CD4-positive, alpha-beta T cell treated with Interleukin-15 for 1 hour (primary cell): ENCODE measurements at regions not wholly inside any gene's neighbourhood (a gene's known extent, or its start where the extent isn't known, plus 50 kb on each side); places are given as distances from the start of the nearest gene placed in this dataset.

ENCODE experiments used
- DNase-seq: peaks from one replicate; pipeline ENCODE4 v3.0.0-alpha.2; 2020

GRCh38 chr6:62669831-62670230 is 383.8 kb upstream of the KHDRBS2 start:
- DNase-seq = no peak

DNA sequence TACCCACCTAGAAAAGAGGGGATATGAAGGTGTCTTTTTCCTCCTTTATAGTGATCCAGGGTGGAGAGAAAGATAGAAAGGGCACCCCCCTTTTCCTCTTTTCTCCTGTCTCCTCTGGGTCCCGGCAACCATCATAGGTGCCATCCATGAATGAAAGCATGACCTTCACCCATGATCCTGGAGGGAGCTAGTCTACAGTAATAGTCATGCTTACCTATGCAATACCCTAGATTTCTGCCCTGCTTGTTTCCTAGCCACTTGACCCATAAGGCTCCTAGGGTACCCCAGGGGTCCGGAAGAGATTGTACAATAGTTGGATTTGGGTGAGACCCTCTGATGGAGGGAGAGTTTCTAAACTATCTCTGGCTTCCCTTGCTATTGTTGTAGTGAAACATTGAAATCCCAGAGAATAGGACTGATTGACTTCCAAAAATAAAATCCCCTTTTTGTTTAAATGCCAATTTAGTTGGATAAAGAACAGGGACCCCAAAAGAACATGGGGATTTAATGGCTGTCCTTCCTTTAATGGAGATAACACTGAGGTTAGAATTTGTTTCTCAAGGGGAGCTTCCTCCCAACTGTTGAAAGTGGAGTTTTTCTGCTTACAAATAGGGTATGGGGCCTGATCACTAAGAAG is 366.8 kb upstream of the KHDRBS2 start:
- no peak for DNase-seq

GRCh38 chr6:62645274-62645673 is 359.2 kb upstream of the KHDRBS2 start:
- no peak for DNase-seq

DNA sequence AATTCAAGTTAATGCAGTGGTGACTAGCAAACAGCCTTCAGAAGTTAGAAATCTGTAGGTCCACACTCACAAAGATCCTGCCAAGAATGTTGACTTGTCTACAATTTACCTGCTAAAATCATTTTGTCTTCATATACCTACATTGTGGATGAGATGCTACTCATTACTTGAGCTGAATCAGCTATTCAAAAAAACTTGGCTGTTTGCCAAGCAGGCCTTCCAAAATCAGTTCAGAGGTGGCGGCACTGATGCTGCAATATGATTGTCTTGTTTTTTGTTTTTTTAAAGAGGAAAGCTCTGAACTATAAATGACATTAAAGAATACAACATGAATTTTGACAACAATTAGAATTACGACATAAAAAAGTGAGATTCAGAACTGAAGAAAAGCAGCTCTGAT is 354.7 kb upstream of the KHDRBS2 start:
- DNase-seq = no peak

- DNase-seq = no peak
Measured at GRCh38 chr6:62626661-62627060, 340.6 kb upstream of the KHDRBS2 start.

DNA sequence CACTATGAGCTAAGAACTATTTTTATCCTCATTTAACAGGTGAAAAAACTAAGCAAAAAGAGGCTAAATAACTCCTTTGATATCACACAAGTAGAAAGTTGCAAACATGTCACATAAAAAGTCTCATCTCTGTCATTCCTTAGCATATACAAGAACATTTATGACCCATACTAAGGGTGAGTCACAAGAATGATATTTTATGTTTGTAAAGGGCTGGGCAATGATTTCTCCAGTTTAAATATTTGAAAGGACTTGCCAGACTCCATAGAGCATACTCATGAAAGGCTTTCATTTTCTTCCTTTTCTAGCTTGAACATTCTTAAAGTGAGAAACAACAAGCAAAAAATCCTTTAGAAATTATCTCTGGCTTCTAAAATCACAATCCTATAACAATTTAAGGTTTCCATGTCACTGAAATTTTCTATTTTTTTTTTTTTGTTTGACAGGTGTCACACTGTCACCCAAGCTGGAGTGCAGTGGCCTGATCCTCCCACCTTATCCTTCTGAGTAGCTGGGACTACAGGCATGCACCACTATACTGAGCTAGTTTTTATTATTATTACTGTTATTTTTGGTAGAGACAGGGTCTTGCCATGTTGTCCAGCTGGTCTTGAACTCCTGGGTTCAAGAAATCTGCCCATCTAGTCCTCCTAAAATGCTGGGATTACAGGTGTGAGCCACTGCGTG is 338.0 kb upstream of the KHDRBS2 start:
- DNase-seq = no peak

GRCh38 chr6:62615366-62616015 is 329.5 kb upstream of the KHDRBS2 start:
- no peak for DNase-seq

- DNase-seq = no peak
Measured at GRCh38 chr6:62614442-62614841, 328.4 kb upstream of the KHDRBS2 start.

GRCh38 chr6:62613928-62614327 is 327.9 kb upstream of the KHDRBS2 start:
- DNase-seq = no peak

GRCh38 chr6:62612471-62612870 is 326.4 kb upstream of the KHDRBS2 start:
- DNase-seq = no peak

DNA sequence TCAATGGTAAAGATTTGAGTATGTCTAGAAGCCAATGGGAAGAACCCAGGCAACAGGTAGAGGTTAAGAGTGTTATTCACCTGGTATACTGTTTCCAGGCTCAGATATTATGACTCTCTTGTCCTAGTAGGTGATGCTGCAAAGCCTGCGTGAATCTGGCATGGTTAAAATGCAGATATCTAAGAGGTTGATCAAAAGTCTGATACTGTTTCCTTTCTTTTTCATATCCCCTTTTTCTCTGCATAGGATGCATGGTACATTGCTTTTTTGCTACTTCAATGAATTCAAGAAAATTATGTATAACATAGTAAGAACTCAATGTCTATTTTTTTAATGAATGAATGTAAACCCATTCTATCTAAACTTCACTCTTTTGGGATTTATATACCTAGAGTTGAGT is 284.3 kb upstream of the KHDRBS2 start:
- no peak for DNase-seq

GRCh38 chr6:62541502-62541901 is 255.5 kb upstream of the KHDRBS2 start:
- DNase-seq = no peak

DNA sequence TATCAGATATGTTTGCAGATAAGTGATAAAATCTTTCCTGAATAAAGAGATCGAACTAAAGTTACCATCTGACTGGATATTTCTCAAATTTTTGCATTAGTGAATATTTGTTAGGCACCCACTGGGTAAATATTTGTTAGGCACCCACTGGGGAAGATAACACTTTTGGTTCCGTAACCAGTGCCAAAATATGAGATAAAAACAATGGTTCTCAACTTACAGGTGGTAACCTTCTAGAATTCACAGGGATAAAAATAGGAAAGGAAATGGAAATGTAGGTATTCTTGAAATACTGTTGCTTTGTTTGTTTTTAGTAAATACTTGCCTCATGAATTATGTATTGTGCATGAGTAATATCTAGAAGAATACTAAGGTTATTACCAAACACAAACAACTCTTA is 245.0 kb upstream of the KHDRBS2 start:
- DNase-seq = no peak

DNA sequence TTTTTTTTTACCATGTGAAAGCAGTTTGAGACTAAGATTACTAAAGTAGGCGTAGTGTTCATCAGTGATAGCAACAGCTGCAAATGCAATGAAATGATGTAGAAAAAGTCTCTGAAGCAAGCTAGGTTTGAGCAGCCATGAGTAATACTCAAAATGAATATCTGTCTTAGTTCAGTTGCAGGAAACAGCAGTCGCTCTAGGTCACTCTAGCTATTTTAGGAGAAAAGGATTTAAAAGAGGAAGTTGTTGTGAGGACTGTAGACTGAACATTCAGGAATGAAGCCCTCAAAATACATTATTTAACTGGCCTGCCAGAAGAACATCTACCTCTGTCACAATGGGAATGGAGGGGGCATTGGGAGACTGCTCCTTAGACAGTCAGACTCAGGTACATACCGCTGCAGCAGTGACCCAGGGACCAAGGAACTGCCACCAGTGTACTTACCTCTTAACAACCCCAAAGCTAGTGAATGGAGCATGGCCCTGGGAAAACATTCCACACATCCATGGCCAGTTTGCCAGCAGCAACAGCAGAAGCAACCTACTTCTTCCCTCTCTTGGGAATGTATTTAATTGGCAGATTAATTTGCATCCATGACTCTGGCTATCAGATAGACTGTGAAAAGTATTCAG is 243.0 kb upstream of the KHDRBS2 start:
- no peak for DNase-seq

- no peak for DNase-seq
Measured at GRCh38 chr6:62523630-62524029, 237.6 kb upstream of the KHDRBS2 start.

- DNase-seq = no peak
Measured at GRCh38 chr6:62519574-62519973, 233.5 kb upstream of the KHDRBS2 start.

DNA sequence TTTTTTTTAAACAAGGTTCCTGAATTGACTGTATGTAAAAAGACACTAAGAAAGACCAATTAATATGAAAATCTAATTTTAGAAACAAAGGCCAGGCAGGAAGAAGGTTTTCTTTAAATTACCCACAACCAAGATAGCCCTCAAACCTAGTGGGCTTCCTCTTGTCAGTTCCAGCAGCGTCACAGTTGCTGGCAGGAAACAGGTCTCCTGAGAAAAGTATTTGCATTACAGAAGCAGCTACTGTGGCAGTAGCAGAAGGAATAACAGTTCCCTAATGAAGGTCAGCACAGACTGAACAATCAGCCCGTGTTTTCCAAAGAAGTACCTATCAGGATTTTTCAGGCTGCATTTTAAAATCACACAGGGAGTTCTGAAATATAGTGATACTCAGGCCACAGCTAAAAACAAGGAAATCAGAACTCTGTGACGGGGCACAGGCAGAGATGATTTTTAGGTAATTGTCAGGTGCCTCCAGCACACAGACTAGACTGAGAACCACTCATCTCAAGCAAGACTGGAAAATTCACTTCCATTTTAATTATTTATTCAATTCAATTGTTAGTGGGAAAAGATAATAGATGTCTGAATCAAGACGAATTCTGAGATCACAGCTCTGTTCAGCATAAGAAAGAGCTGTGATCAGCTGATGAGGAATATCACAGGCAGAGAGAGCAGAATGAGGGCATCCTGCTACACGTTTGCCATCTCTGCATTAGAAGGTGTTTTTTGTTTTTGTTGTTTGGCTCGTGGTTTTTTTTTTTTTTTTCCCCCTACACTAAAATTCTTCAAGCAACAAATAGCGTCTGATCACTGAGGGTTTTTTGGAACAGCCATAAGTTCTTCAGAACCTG is 230.5 kb upstream of the KHDRBS2 start:
- DNase-seq = no peak

DNA sequence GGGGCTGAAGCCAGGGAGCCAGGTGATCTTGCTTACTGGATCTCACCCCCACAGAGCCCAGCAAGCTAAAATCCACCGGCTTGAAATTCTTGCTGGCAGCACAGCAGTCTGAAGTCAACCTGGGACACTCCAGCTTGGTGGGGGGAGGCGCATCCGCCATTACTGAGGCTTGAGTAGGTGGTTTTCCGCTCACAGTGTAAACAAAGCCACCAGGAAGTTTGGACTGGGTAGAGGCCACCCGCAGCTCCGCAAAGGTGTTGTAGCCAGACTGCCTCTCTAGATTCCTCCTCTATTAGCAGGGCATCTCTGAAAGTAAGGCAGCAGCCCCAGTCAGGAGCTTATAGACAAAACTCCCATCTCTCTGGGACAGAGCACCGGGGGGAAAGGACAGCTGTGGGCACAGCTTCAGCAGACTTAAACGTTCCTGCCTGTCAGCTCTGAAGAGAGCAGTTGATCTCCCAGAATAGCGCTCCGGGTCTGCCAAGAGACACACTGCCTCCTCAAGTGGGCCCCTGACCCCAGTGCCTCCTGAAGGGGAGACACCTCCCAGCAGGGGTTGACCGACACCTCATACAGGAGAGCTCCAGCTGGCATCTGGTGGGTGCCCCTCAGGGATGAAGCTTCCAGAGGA is 206.3 kb upstream of the KHDRBS2 start:
- DNase-seq = no peak

DNA sequence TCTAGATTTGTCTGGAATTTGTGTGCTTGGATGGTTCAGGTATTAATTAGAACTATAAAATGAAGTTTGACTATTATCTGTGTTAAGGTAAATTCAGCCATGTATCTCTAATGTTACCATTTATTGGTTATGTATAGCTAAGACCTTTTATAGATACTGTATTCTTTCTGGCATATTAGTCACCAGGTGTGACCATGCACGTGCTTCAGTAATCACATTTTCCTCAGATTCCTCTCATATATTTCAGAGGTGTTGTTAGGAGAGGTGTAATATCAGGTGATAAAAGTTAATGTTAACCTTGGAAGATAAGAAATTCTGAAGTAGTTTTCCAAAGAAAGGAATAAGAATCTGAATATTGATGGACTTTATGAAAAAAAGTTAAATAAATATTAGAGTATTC is 194.5 kb upstream of the KHDRBS2 start:
- no peak for DNase-seq

- DNase-seq = no peak
Measured at GRCh38 chr6:62479697-62480220, 193.7 kb upstream of the KHDRBS2 start.

DNA sequence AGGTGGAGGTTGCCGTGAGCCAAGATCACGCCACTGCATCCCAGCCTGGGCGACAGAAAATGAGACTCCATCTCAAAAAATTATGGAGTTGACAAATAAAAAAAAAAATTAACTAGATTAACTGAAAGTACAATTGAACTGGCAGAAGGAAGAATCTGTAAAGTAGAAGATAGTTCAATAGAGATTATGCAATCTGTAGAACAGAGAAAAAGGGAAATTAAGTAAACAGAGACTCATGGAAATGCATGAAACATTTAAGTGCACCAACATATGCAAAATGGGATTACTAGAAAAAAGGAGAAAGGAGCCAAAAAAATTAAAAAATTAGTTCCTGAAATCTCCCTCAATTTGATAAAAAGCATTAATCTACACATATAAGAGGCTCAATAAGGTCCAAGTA is 188.8 kb upstream of the KHDRBS2 start:
- DNase-seq = no peak

DNA sequence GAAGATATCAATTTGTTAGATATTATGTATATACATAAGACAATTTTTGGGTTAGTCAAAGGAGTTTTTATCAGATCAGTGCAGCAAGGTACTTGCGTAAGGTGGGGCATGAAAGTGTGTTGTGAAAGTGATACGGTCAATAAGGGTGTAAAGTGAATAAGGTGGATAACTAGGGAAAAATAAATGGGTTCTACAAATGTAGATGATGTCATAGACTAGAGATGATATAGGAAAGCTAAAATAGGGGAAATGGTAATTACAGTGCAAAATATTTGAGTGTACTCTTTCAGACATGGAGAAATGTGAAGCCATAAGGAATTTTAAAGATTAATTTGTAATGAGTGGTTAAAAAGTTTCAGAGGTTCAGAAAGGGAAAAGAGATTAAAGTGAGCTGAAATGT is 180.6 kb upstream of the KHDRBS2 start:
- DNase-seq = no peak
